GM19023 (cell line): ENCODE measurements at regions not wholly inside any gene's neighbourhood (a gene's known extent, or its start where the extent isn't known, plus 50 kb on each side); places are given as distances from the start of the nearest gene placed in this dataset.
"Not testable (repeated sequence)": the region's sequence is repeated elsewhere in the genome, so short reads cannot be mapped to it uniquely, and the experiment has no call there.

Source experiments
- ATAC-seq: cut with Tn5 transposase; IDR thresholded peaks from one replicate; pipeline ENCODE4 v1.9.1; 2021; ENCODE audit warnings: mild to moderate bottlenecking, moderate library complexity; ENCODE audit not compliant: unreplicated experiment

DNA sequence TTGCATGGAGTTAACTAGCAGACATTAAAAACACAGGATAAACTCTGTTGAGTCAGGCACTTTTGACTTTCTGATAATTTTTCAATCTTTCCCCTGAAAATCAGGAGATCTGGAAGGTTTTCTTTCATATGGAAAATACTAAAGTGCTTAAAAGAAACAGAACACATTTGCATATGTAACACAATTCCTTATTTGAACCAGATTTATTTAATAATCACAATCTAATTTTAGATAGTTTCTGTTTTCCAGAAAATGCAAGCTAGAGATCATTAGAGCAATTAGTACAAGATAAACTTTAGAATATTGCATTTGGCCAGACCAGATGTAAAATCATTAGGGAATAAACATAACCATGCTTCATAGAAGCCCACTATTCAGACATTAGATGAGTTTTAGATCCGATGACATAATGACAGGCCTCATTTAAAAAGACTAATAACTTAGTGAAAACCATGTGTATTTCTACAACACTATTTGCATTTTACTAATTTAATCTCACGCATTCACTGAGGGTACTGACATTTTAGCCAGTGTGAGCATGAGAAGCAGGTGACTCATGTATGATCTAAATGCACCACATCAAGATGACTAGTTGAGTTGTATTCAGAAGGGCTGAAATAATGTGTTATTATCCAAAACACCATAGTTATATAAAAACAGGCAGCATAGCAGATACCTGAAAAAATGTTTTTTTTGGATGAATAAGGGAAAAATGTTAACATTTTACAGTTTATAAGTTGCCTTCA, 611.5 kb downstream of the LTN1 start:
- ATAC-seq, result not testable (repeated sequence)

DNA sequence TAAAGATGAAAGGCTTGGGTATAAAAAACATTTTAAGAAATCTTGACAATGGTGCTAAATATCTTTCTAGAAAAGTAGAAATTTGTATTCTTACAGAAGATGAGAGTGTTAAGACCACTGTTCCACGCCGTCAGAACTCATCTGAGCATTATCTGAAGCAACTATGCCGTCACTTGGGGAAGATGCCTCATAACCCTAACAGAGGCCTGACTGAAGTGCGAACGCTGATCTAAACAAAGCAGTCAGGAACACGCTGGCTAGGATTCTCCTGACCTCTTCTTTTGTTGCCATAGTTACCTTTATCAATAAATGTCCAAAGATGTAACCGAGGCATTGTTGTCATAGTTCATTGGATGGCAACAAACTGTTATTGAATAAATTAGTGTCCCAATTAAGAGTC, 612.4 kb downstream of the LTN1 start:
- ATAC-seq, result no peak

DNA sequence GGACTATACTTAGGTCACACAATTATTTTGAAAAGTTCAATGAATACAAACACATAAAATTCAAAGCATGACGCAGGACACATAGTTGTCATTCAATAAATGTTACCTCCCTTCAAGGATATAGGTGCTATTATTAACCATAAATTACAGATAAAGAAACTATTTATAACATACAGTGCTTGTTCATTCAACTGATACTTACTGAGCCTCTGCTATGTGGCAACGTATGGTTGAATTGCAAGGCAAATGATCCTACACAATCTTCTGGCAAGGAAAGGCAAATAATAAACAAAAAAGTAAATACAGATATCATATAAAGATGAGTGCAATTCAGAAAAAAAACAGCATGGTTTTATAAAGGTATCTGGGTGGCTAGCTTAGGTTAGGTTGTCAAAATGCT, 614.7 kb downstream of the LTN1 start:
- no peak for ATAC-seq

DNA sequence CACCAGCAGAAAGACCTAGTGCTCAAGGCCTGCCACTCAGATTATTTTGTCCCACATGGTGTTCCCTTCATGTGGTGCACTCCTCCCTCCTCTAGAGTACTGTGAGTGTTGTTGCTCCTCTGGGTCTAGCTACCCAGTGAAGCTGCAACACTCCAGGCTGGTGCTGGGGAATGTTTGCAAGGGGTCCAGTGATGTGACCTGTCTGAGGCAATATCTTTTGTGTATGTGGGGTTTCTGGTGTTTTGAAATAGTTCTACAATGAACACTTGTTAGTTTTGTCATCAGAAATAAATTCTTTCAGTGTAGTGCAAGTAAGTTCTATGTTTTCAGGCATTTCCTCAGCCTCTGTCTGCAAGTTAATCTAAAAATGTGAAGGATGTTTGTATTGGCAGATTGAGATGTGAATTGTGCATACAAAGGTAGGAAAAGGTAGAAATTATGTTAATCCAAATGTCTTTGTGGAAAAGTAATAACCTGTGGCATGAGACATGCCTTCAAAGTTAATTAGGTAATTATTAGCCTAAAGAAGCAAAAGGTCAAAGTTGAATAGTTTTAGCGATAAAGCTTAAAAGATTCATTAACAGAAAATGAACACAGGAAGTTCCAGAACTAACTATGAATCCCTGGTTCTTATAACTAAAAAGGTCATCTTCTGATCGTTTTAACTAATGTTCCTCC, 616.8 kb downstream of the LTN1 start:
- ATAC-seq, result no peak

DNA sequence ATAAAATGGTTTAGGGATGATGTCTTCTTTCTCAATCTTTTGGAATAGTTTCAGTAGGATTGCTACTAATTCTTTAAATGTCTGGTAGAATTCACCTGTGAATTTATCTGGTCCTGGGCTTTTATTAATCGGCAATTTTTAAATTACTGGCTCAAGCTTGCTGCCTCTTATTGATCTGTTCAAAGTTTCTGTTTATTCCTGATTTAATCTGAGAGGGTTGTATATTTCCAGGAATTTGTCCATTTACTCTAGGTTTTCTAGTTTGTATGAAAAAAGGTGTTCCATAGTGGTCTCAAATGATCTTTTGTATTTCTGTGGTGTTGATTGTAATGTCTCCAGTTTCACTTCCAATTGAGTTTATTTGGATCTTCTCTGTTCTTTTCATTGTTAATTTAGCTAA, 617.8 kb downstream of the LTN1 start:
- no peak for ATAC-seq

DNA sequence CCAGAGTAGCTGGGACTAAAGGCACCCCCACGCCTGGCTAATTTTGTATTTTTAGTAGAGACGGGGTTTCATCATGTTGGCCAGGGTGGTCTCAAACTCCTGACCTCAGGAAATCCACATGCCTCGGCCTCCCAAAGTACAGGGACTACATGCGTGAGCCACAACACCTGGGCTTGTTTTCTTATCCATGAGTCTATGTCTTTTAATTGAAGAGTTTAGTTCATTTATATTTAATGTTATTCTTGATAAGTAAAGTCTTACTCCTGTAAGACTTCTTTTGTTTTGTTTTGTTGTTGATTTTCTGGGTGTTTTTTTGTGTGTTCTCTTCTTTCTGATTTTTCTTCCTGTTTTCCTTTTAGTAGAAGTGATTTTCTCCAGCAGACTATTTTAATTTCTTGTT, 621.0 kb downstream of the LTN1 start:
- no peak for ATAC-seq

DNA sequence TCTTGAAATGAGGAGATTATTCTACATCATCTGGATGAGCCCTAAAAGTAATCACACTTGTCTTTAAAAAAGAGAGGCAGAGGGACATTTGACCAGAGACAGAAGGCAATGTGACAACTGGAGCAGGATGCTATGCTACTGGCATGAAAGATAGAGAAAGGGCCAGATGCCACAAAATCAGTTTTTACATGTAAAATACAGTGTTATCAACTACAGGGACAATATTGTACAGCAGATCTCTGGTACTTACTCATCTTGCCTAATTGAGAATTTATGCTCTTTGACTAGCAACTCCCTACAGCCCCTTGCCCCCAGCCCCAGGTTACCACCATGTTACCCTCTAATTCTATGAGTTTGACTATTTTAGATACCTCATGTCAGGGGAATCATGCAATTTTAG, 633.4 kb downstream of the LTN1 start:
- no peak for ATAC-seq

DNA sequence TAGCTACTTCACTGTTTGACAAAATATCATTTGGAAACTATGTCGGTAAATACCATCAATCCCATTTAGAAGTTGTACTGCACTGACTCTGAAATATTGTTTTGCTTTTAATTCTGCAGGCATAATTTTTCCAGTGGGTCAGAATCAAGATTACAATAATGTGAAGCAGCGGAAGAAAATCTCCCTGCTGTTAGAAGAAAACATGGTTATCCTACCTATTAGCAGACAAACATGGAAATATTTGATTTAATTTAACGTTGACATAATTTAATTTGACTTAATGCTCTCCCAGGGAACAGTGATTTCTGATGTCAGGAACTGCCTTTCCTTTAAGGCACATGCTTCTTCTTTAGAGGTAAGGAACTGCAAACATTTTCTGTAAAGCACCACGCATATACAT, 634.0 kb downstream of the LTN1 start:
- no peak for ATAC-seq

DNA sequence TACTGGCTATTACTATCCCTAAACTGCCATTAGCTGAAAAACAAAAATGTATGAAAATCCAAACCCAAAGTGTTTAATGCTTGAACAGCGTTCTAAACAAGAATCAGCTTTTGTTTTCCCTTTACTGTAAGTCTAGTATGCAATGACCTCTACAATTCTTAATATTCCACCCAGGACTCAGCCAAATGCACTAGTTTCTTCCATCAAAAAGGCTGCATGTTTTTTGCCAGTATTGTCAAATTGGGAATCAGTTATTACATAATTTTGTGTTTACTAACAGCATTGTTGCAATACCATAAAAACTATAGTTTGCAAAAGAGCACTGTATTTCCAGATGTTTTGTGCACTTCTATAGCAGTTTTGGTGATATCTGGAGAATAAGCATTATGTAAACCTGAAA, 634.5 kb downstream of the LTN1 start:
- no peak for ATAC-seq

DNA sequence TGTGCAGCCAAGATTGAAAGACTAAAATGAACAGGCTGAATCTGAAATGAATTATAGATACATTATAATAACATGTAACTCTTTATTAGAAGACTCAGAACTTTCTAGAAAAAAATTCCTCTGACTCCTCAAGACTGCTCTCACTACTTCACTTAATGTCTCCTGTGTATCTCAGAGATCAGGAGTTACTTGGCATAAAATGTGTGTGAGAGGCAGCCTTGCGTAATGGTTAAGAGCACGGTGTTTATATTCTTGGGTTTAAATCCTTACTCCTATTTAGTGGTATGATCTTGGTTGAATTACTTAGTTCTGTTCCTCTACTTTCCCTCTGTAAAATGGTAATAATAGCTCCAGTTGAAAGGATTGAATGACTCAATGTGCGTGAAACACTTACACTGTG, 634.9 kb downstream of the LTN1 start:
- no peak for ATAC-seq

DNA sequence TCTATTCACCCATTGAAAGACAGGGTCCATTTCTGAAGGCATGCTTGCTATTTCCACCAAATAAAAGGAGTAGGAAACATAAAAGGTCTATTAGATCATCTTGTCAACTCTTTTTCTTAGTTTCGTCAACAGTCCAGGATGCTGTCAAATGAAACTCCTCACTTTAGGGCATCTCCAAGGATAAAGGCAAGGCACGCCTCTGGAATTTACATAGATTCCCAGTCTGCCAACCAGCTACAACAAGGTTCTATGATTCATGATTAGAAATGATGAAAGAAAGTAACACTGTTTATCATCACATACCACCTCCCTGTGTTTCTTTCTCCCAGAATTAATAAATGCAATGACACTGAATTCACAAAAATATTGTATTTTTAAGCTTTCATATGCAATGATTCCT, 636.3 kb downstream of the LTN1 start:
- ATAC-seq, result no peak

DNA sequence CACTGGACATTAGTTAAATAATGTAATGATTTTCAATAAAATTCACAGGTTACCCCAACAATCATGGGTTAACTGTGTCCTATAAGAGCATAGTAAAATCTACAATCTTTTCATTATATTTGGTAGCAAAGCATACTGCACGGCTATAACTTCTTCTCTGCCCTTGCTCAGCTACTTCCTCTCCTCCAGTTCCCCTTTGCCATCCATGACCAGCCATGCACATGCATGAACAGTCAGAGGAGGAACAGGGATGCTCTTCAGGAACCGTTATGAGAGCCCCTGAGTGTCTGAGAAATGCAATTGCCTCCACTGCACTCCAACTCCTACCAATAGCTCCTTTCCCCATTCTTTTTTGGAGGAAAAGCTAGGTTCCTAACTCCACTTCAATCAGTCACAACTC, 646.7 kb downstream of the LTN1 start:
- no peak for ATAC-seq

DNA sequence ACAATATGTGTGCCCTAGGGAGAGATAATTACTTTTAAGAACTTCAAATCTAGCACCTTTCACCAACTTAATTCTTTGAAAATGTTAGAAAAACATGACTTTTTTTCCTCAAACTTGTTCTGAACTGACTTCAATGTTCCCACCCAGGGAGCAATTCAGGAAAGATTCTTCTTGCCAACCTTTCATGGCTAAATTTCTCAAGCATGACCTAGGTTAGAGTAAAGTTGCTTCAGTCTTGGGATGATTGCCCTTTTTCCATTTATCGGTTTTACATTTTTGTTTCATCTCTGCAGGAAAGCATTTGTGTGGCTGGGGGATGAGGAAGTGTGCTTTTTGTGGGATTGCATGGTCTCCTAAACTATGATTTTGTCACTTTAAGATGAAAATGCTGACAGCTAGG, 647.7 kb downstream of the LTN1 start:
- ATAC-seq, result no peak

DNA sequence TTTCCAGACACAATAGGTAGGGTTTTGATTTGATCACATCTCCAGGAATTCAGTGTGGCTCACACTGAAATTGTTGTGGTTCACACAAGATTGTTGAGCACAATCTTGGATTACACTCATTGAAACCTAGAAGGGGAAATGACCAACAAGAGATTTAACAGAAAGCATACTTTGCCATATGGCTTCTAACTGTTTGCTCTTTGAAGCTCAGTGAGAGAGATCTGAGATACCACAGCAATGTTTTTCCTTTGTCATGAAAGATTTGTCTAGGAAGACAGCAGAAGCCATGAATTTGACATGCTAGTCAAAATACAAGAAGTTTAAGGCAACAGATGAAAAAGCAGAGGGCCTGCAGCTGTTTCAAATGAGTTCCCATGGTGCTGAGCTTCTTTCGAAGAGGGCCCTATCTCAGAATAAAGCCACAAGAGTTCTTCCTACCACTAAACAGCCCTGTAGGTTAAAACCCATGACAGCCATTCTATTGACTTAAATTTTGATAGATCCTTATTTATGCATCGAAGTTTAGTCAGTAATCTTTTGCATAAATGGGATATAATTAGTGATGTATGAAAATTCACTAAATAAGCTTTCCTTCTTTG, 650.4 kb downstream of the LTN1 start:
- ATAC-seq, result no peak

DNA sequence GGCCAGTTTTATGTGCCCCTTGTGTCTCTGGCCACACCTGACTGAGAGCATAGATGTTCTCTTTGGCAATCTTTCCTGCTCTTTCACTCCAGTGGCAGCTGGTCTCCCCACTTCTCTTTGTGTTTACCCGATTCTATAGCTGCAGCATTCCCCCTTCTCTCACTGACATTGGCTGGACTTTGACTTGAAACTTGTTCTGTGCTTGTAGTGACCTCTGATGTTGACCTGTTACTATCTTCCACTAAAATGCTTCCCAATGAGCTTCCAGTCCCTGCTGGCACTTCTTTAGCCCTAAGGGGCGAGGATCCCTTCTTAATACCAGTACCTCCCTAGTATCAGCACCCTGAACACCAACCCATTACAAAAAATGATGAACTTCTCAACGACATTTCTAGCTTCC, 653.3 kb downstream of the LTN1 start:
- no peak for ATAC-seq

DNA sequence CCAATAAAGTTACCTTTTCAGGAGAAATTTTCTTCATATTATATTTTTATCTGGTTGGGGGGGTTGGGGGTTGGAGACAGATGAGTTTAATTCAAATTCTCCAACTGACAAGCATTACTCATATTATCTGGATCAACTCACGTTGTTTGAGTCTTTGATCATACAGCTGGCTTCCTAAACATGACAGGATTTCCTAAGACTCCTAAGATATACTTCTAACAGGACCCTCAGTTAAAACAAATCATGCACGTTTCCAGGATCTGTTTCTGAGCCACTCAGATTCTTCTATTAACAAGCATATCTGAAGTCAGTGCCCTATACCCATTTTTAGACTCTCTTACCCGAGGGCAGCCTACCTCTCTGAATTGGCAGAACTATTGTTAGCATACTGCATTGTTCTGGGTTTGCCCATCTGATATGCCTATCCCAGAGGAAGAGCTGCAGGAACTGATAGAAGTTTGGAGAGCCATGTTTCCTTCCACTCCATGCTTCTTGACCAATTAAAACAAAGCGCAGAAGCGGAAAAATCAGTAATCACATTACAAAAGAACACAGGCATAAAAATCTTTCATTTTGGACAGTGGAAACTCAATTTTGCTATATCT, 653.9 kb downstream of the LTN1 start:
- no peak for ATAC-seq

DNA sequence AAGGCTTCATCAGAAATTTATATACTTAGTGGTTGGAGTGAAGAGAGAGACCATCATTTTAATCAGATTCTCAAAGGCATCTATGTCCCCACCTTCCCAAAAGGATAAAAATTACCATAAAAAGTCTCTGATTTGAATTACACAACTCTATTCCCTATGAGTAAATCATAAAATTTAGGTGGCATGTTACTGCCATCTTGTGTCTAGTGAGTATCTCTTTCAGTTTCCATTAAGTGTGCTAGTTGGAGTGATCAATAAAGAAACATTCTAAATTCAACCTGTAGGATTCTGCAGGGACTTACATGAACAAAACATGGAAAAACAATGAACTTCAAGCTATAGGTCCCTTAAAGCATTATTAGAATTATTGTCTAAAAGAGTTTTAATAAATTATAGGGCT, 655.4 kb downstream of the LTN1 start:
- no peak for ATAC-seq

DNA sequence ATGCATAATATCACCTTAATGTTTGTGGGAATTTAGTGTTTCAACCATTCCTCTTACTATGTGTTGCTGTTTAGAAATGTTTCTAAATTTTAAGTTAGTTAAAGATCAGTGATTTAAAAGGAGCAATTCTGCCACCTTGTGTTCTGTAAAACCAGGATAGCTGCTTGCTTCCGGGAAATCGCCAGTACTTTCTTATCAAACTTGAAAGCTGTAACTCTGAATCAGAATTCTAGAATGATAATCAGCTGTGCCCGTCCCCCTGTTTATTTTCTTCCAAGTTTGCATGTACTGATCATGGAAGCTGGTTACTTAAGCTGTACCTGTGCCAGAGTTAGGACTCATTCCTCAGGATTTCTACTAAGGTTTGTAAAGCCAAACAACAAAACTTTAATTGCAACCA, 656.4 kb downstream of the LTN1 start:
- ATAC-seq, result no peak

DNA sequence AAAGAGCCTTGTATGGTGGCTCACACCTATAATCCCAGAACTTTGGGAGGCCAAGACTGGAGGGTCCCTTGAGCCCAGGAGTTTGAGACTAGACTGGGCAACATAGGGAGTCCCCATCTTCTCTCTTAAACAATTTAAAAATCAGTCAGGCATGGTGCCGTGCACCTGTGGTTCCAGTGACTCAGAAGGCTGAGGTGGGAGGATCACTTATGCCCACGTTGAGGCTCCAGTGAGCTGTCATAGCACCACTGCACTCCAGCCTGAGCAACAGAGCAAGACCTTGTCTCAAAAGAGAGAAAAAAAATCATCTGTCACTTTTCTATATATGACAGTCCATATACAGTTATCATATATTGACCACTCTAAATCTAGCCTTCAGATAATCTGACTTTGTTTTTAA, 658.3 kb downstream of the LTN1 start:
- ATAC-seq, result no peak

DNA sequence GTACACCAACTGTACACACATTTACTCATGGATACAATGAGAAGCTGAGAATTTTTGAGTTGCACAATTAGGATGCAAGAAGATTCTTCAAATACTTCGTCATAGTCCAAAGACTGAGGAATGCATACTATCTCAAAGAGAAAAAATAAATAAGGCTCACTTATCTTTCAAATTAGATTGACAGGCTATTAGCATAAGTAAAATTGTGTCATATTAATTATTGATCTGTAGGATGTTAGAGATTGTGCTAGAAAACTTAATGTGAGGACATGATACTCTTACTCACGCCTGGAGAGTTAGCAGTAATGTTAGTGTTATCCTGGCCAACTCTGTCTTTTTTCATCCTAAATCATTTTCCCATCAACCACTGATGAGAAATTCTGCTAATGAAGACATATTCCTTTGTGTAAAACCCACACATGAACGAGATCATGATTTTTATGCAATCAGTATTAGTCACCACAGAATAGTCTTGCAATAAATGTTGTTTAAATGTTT, 659.0 kb downstream of the LTN1 start:
- no peak for ATAC-seq

DNA sequence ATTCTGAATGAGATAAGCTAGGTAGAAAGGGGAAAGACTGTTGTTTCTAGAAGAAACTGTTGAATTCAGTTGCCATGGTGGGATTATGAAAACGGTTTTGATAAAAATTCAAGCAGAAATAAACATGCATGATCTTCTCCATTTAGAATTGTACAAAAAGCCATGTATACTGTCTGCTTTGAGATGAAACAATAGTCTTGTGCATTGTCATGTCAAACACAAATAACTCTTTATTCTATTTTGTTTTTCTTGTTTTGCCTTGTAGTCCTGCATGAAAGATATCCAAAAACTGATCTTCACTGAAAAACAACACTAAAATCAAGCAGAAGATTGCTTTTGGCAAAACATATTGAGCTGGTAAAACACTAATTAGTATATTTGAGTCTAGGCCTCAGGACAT, 659.9 kb downstream of the LTN1 start:
- no peak for ATAC-seq

DNA sequence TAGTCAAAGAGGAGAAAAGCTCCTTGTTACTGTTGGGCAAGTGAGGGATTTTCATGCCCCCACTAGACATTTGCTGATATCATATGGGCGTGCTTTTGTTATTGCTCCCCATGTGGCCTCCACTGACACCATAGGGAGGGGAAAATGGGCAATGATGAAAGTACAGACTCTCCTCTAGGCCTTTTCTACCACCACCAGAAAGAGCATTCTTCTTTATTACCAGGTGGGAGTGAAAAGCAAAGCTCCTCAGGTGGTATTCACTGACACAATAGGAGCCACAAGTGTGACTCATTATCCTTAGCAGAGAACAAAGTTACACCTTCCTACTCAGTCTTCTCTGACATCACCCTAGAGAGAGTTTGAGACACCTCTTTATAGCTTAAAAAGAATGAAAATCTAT, 667.1 kb downstream of the LTN1 start:
- no peak for ATAC-seq
